H1 (cell line): ENCODE measurements at regions not wholly inside any gene's neighbourhood (a gene's known extent, or its start where the extent isn't known, plus 50 kb on each side); places are given as distances from the start of the nearest gene placed in this dataset.

Source experiments
- CTCF ChIA-PET: fragments of 300-600 bp; sonication (Branson Sonifier 250); formaldehyde crosslinking; loops from one replicate; lab custom pipeline; 2021; ENCODE audit not compliant: partially characterized antibody; lab: Charles Lee
- POLR2A ChIA-PET: fragments of 300-600 bp; sonication (Branson Sonifier 250); formaldehyde crosslinking; loops from one replicate; lab custom pipeline; 2021; ENCODE audit warnings: inconsistent platforms; ENCODE audit not compliant: partially characterized antibody; lab: Charles Lee
- DNase-seq, 2 experiments: peaks; one replicate each; pipeline versions ENCODE4 v3.0.0 to v3.0.0-alpha.2; 2010 to 2022; ENCODE audit warnings: low spot score in 2 of 2, low read depth in 1 of 2, mixed read lengths in 1 of 2
- FAIRE-seq: peaks from 2 replicates; lab custom pipeline; 2011; peaks lifted over from hg19 to GRCh38; lab: Jason Lieb, UNC
- H2AFZ ChIP-seq: 2 replicates; pipeline ENCODE4 v1.8.1; 2012; ENCODE audit warnings: low read length, inconsistent platforms
- H2AK5ac ChIP-seq: 2 replicates; pipeline ENCODE4 v1.6.1; 2013; ENCODE audit warnings: low read depth, low read length
- H2BK120ac ChIP-seq: replicated peaks from 2 replicates; pipeline ENCODE3; 2013; ENCODE audit warnings: low read depth, low read length, inconsistent platforms
- H2BK12ac ChIP-seq: 2 replicates; pipeline ENCODE4 v1.6.1; 2013; ENCODE audit warnings: low read depth, low read length
- H2BK15ac ChIP-seq: 2 replicates; pipeline ENCODE4 v1.6.1; 2013; ENCODE audit warnings: low read length
- H2BK20ac ChIP-seq: 2 replicates; pipeline ENCODE4 v1.6.1; 2013; ENCODE audit warnings: low read length
- H2BK5ac ChIP-seq: 2 replicates; pipeline ENCODE4 v1.6.1; 2013; ENCODE audit warnings: low read depth, low read length
- H3K14ac ChIP-seq: 2 replicates; pipeline ENCODE4 v1.6.1; 2013; ENCODE audit warnings: inconsistent platforms; ENCODE audit not compliant: insufficient read length
- H3K18ac ChIP-seq: 2 replicates; pipeline ENCODE4 v1.6.1; 2013; ENCODE audit warnings: low read length; ENCODE audit errors: extremely low read depth
- H3K23ac ChIP-seq: 2 replicates; pipeline ENCODE4 v1.6.1; 2013; ENCODE audit warnings: inconsistent platforms; ENCODE audit not compliant: insufficient read length
- H3K23me2 ChIP-seq: 2 replicates; pipeline ENCODE4 v1.6.1; 2013; ENCODE audit warnings: low read depth, low read length
- H3K27ac ChIP-seq: 2 replicates; pipeline ENCODE4 v1.6.1; 2011; ENCODE audit warnings: low read depth, low read length, inconsistent platforms
- H3K27me3 ChIP-seq, 4 experiments: replicated peaks in 1 of 4; 1 replicate in 1 of 4; 2 replicates in 3 of 4; pipeline versions ENCODE4 v1.6.1 to v1.8.1; 2011 to 2013; ENCODE audit warnings: low read length in 3 of 4, mild to moderate bottlenecking in 3 of 4, inconsistent platforms in 2 of 4, mixed read lengths in 2 of 4, moderate library complexity in 1 of 4; ENCODE audit not compliant: control insufficient read depth in 3 of 4, insufficient read depth in 3 of 4; ENCODE audit errors: extremely low read depth in 1 of 4
- H3K36me3 ChIP-seq, 4 experiments: 2 replicates each; pipeline versions ENCODE4 v1.6.1 to v1.8.1; 2011 to 2013; ENCODE audit warnings: mild to moderate bottlenecking in 4 of 4, low read length in 3 of 4, moderate library complexity in 2 of 4, control low read depth in 1 of 4, inconsistent platforms in 1 of 4; ENCODE audit not compliant: insufficient read depth in 4 of 4, control insufficient read depth in 2 of 4
- H3K4ac ChIP-seq: replicated peaks from 2 replicates; pipeline ENCODE3; 2013; ENCODE audit warnings: low read length, low read depth, mixed read lengths, inconsistent platforms; ENCODE audit not compliant: insufficient read length
- H3K4me1 ChIP-seq, 4 experiments: replicated peaks in 1 of 4; 1 replicate in 1 of 4; 2 replicates in 3 of 4; pipeline versions ENCODE4 v1.6.1 to v1.8.1; 2011 to 2013; ENCODE audit warnings: low read length in 3 of 4, inconsistent platforms in 2 of 4, mixed read lengths in 1 of 4; ENCODE audit not compliant: insufficient read depth in 4 of 4, control insufficient read depth in 3 of 4
- H3K4me2 ChIP-seq, 2 experiments: 2 replicates each; pipeline versions ENCODE4 v1.6.1 to v1.8.1; 2011 to 2013; ENCODE audit warnings: low read depth in 2 of 2, low read length in 2 of 2, control low read depth in 1 of 2, inconsistent platforms in 1 of 2, mild to moderate bottlenecking in 1 of 2; ENCODE audit not compliant: insufficient read depth in 1 of 2
- H3K4me3 ChIP-seq, 4 experiments: fragments of 200-600, 300-600 bp in 1 of 4; sonication (generic), shearing (Covaris generic), sonication (Bioruptor Twin) in 1 of 4; 2 replicates each; pipeline versions ENCODE4 v1.5.1 to v1.8.1; 2011 to 2016; ENCODE audit warnings: low read length in 4 of 4, low read depth in 3 of 4, control low read depth in 2 of 4, inconsistent platforms in 2 of 4, mild to moderate bottlenecking in 2 of 4, mixed read lengths in 1 of 4, moderate library complexity in 1 of 4; ENCODE audit not compliant: insufficient read depth in 2 of 4; ENCODE audit errors: extremely low read depth in 1 of 4
- H3K56ac ChIP-seq: replicated peaks from 2 replicates; pipeline ENCODE3; 2013; ENCODE audit warnings: low read depth, mild to moderate bottlenecking, mixed read lengths, low read length, inconsistent platforms; ENCODE audit not compliant: insufficient read length
- H3K79me1 ChIP-seq: 2 replicates; pipeline ENCODE4 v1.6.1; 2013; ENCODE audit warnings: low read depth, low read length, control low read depth
- H3K79me2 ChIP-seq, 2 experiments: 2 replicates each; pipeline versions ENCODE4 v1.6.1 to v1.8.1; 2012 to 2013; ENCODE audit warnings: low read length in 2 of 2, mild to moderate bottlenecking in 2 of 2, inconsistent platforms in 1 of 2; ENCODE audit not compliant: insufficient read depth in 2 of 2, control insufficient read depth in 1 of 2
- H3K9ac ChIP-seq, 4 experiments: replicated peaks in 1 of 4; 1 replicate in 1 of 4; 2 replicates in 3 of 4; pipeline versions ENCODE4 v1.6.1 to v1.8.1; 2011 to 2013; ENCODE audit warnings: low read depth in 3 of 4, low read length in 3 of 4, control low read depth in 2 of 4, mild to moderate bottlenecking in 2 of 4, moderate library complexity in 2 of 4, inconsistent platforms in 1 of 4; ENCODE audit errors: extremely low read depth in 1 of 4
- H3K9me3 ChIP-seq, 2 experiments: 2 replicates each; pipeline versions ENCODE4 v1.6.1 to v1.8.1; 2012 to 2013; ENCODE audit warnings: mild to moderate bottlenecking in 2 of 2, moderate library complexity in 2 of 2, control low read depth in 1 of 2, inconsistent platforms in 1 of 2, low read depth in 1 of 2, low read length in 1 of 2, mixed read lengths in 1 of 2; ENCODE audit not compliant: insufficient read depth in 2 of 2
- H4K20me1 ChIP-seq, 2 experiments: replicated peaks in 1 of 2; 2 replicates each; pipeline versions ENCODE3 to v1.8.1; 2011 to 2013; ENCODE audit warnings: inconsistent platforms in 2 of 2, low read length in 2 of 2, mild to moderate bottlenecking in 1 of 2; ENCODE audit not compliant: insufficient read depth in 2 of 2, control insufficient read depth in 1 of 2
- H4K5ac ChIP-seq: 2 replicates; pipeline ENCODE4 v1.6.1; 2013; ENCODE audit warnings: low read length, low read depth, mixed read lengths, inconsistent platforms; ENCODE audit not compliant: insufficient read length
- H4K8ac ChIP-seq: 2 replicates; pipeline ENCODE4 v1.8.0; 2013; ENCODE audit warnings: mild to moderate bottlenecking, moderate library complexity, low read length, inconsistent platforms; ENCODE audit not compliant: insufficient read depth; ENCODE audit errors: extremely low read depth
- H4K91ac ChIP-seq: replicated peaks from 2 replicates; pipeline ENCODE3; 2013; ENCODE audit warnings: low read length, mixed read lengths, inconsistent platforms; ENCODE audit not compliant: insufficient read length
- BRCA1 ChIP-seq: IDR thresholded peaks from 2 replicates; pipeline ENCODE4 v1.6.1; 2012; ENCODE audit warnings: low read depth, low read length, improper control_type of control experiment
- CBX8 ChIP-seq: fragments of 300-800, 300-1000 bp; sonication (generic); IDR thresholded peaks from 2 replicates; pipeline ENCODE4 v1.7.1; 2016; ENCODE audit warnings: low read depth, low read length, borderline replicate concordance
- CHD1 ChIP-seq: IDR thresholded peaks from 2 replicates; pipeline ENCODE4 v1.6.1; 2012; ENCODE audit warnings: low read depth, low read length, improper control_type of control experiment
- EGR1 ChIP-seq: IDR thresholded peaks from 2 replicates; pipeline ENCODE4 v1.6.1; 2011; ENCODE audit warnings: low read depth, low read length, borderline replicate concordance
- GTF2F1 ChIP-seq: IDR thresholded peaks from 2 replicates; pipeline ENCODE4 v1.6.1; 2012; ENCODE audit warnings: low read depth, low read length, improper control_type of control experiment, borderline replicate concordance
- HDAC6 ChIP-seq: IDR thresholded peaks from one replicate; pipeline ENCODE4 v1.7.1; 2012; ENCODE audit warnings: low read depth, mild to moderate bottlenecking, inconsistent platforms, low read length, moderate library complexity
- JUND ChIP-seq: IDR thresholded peaks from 2 replicates; pipeline ENCODE4 v1.6.1; 2011; ENCODE audit warnings: mild to moderate bottlenecking, improper control_type of control experiment, low read length
- NANOG ChIP-seq: IDR thresholded peaks from 2 replicates; pipeline ENCODE4 v1.6.1; 2011; ENCODE audit warnings: low read length, low read depth, mild to moderate bottlenecking, inconsistent platforms; ENCODE audit not compliant: insufficient read depth, poor library complexity, severe bottlenecking
- NRF1 ChIP-seq: IDR thresholded peaks from 2 replicates; pipeline ENCODE4 v1.6.1; 2011; ENCODE audit warnings: mild to moderate bottlenecking, low read depth, low read length, improper control_type of control experiment
- POLR2A ChIP-seq, 2 experiments: IDR thresholded peaks; 1 replicate in 1 of 2; 2 replicates in 1 of 2; pipeline ENCODE4 v1.6.1; 2011; ENCODE audit warnings: low read depth in 2 of 2, low read length in 2 of 2, mild to moderate bottlenecking in 2 of 2; ENCODE audit errors: control extremely low read depth in 1 of 2
- RXRA ChIP-seq: IDR thresholded peaks from 2 replicates; pipeline ENCODE4 v1.6.1; 2011; ENCODE audit warnings: low read depth, mild to moderate bottlenecking, low read length, moderate library complexity; ENCODE audit not compliant: insufficient read depth
- SIRT6 ChIP-seq: IDR thresholded peaks from one replicate; pipeline ENCODE4 v1.7.1; 2012; ENCODE audit warnings: low read length, inconsistent platforms
- SRF ChIP-seq: IDR thresholded peaks from 2 replicates; pipeline ENCODE4 v1.6.1; 2011; ENCODE audit warnings: mild to moderate bottlenecking, low read depth, low read length, moderate library complexity
- TAF7 ChIP-seq: optimal IDR thresholded peaks from 2 replicates; pipeline ENCODE3; 2011; ENCODE audit warnings: low read depth, mild to moderate bottlenecking, inconsistent platforms, low read length, moderate library complexity, borderline replicate concordance
- TBP ChIP-seq: IDR thresholded peaks from 2 replicates; pipeline ENCODE4 v1.6.1; 2011; ENCODE audit warnings: low read depth, low read length, improper control_type of control experiment
- TEAD4 ChIP-seq: IDR thresholded peaks from 2 replicates; pipeline ENCODE4 v1.6.1; 2012; ENCODE audit warnings: low read depth, low read length, inconsistent platforms, mixed read lengths
- WGBS, 2 experiments: shearing (Covaris generic) in 1 of 2; methylation state at CpG; one replicate each; pipeline versions ENCODE4 v1.1.6 to v1.1.7; 2013 to 2015; ENCODE audit warnings: low lambda C conversion rate in 2 of 2, mixed read lengths in 2 of 2, inconsistent platforms in 1 of 2, low coverage in 1 of 2, missing lambda C conversion rate in 1 of 2; ENCODE audit not compliant: insufficient replicate concordance in 2 of 2, insufficient coverage in 1 of 2, insufficient read length in 1 of 2; ENCODE audit errors: extremely low coverage in 1 of 2, missing lambda C conversion rate in 1 of 2; 5-methylcytosine and 5-hydroxymethylcytosine counted together
- TF ChIP-seq, protein P1 (sequence below): IDR thresholded peaks from 2 replicates; pipeline ENCODE4 v1.6.1; 2012; ENCODE audit warnings: inconsistent platforms

DNA sequence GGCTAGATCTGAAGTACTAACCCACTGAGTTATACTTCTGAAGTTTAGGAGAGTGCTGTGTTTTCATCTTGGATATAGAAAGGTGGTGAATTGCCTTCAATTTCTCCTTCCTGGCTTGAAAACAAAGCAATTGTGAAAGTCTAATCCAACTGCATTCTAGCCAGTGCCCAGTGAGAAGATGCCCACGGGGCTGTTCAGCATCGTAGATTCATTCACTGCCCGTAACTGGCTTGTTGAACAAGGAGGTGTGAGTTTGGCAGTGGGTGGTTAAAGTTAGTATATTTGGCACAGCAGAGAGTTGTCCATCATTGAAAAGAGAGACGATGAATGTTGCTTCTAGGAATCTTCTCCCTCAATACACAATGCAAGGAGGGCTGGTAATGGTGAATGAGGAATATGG, 82.3 kb upstream of the RND3 start:
- FAIRE-seq (no peak), DNase-seq (no peak)
- Histone ChIP-seq H3K36me3 (no peaks in the 10 kb centered on the region), H3K4ac (no peak overlapping the region), H3K27ac (no peak overlapping the region), H3K4me1 (no peaks in the 10 kb centered on the region; a peak in 1 of 7 replicates), H3K56ac (no peak overlapping the region), H3K79me2 (no peaks in the 10 kb centered on the region), H3K23me2 (no peaks in the 10 kb centered on the region; the same call in 1 of the 2 replicates), H3K9me3 (no peaks in the 10 kb centered on the region), H2AFZ (no peak overlapping the region), H3K4me3 (no peak overlapping the region), H2AK5ac (no peak overlapping the region), H4K5ac (no peak overlapping the region), H3K4me2 (no peak overlapping the region), H3K14ac (no peak overlapping the region), H2BK15ac (no peak overlapping the region), H2BK12ac (no peak overlapping the region), H3K79me1 (no peaks in the 10 kb centered on the region), H2BK20ac (no peak overlapping the region), H3K27me3 (no peaks in the 10 kb centered on the region), H2BK5ac (no peak overlapping the region), H2BK120ac (no peak overlapping the region), H3K18ac (no peak overlapping the region), H4K91ac (no peak overlapping the region), H4K8ac (no peak overlapping the region), H4K20me1 (no peaks in the 10 kb centered on the region), H3K23ac (no peak overlapping the region), H3K9ac (no peak overlapping the region)
- ChIA-PET CTCF (interaction anchor here (0.5 kb wide), 1 partner anchor 359 kb away, joined by 5 read pairs; no protein-coding TSS in a partner anchor), POLR2A (no interaction called here)
- WGBS, 2 experiments = 95% methylated on average over 4 of the region's 4 CpGs; no CpG with 5 or more reads in 1 of the 2 experiments
- no peak for TF ChIP-seq CBX8
- no peak for TF ChIP-seq BRCA1
- no peak for TF ChIP-seq TBP
- no peak for TF ChIP-seq EGR1
- TF ChIP-seq NRF1 = no peak
- TF ChIP-seq NANOG = no peak
- TF ChIP-seq, protein P1, sequence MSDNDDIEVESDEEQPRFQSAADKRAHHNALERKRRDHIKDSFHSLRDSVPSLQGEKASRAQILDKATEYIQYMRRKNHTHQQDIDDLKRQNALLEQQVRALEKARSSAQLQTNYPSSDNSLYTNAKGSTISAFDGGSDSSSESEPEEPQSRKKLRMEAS = no peak
- TF ChIP-seq SRF = no peak
- no peak for TF ChIP-seq HDAC6
- TF ChIP-seq TAF7 = no peak
- TF ChIP-seq JUND = no peak
- no peak for TF ChIP-seq RXRA
- TF ChIP-seq TEAD4 = no peak
- no peak for TF ChIP-seq GTF2F1
- no peak for TF ChIP-seq SIRT6
- no peak for TF ChIP-seq POLR2A (IDR thresholded peaks at IDR 0.05; ENCODE audit: control extremely low read depth in 1 of 2, low read depth in 2 of 2, low read length in 2 of 2)
- TF ChIP-seq CHD1 = no peak
